WTC11 (cell line): ENCODE measurements at regions not wholly inside any gene's neighbourhood (a gene's known extent, or its start where the extent isn't known, plus 50 kb on each side); places are given as distances from the start of the nearest gene placed in this dataset.

Experiments
- ATAC-seq: fragments of 200-7000 bp; cut with Tn5 transposase; 2 replicates; pipeline ENCODE4 v1.10.0; 2021; ENCODE audit warnings: mild to moderate bottlenecking, moderate library complexity
- CTCF ChIA-PET: fragments of 300-600 bp; sonication (Branson Sonifier 250); formaldehyde crosslinking; loops from one replicate; lab custom pipeline; 2021; ENCODE audit warnings: antibody characterized with exemption; lab: Charles Lee
- POLR2A ChIA-PET: fragments of 350-600 bp; sonication (Branson Sonifier 250); formaldehyde crosslinking; loops from one replicate; lab custom pipeline; 2021; ENCODE audit warnings: antibody characterized with exemption; lab: Charles Lee
- DNase-seq: peaks from one replicate; pipeline ENCODE4 v3.0.0; 2021; ENCODE audit warnings: low spot score
- H3K27ac Mint-ChIP-seq: 2 replicates; pipeline ENCODE4 v1.8.0; 2021; ENCODE audit warnings: mixed read lengths
- H3K27me3 Mint-ChIP-seq: 2 replicates; pipeline ENCODE4 v1.8.0; 2021; ENCODE audit warnings: low read depth, mild to moderate bottlenecking, moderate library complexity, mixed read lengths
- H3K36me3 Mint-ChIP-seq: 2 replicates; pipeline ENCODE4 v1.8.0; 2021; ENCODE audit warnings: mixed read lengths
- H3K4me1 Mint-ChIP-seq: 2 replicates; pipeline ENCODE4 v1.8.0; 2022; ENCODE audit warnings: mixed read lengths
- H3K4me3 Mint-ChIP-seq: 2 replicates; pipeline ENCODE4 v1.8.0; 2021; ENCODE audit warnings: mild to moderate bottlenecking, moderate library complexity, mixed read lengths
- H3K9me3 Mint-ChIP-seq: 2 replicates; pipeline ENCODE4 v1.8.0; 2021; ENCODE audit warnings: mixed read lengths
- AFF4 ChIP-seq: sonication (generic); formaldehyde crosslinking; IDR thresholded peaks from 2 replicates; pipeline ENCODE4 v1.8.1; 2023; ENCODE audit warnings: mild to moderate bottlenecking, missing genetic modification reagents, borderline replicate concordance
- ATF2 ChIP-seq: sonication (generic); formaldehyde crosslinking; IDR thresholded peaks from 2 replicates; pipeline ENCODE4 v1.8.1; 2022; ENCODE audit warnings: low read depth, missing genetic modification reagents, borderline replicate concordance
- ATF6 ChIP-seq: sonication (generic); formaldehyde crosslinking; IDR thresholded peaks from 2 replicates; pipeline ENCODE4 v1.8.1; 2023; ENCODE audit warnings: mild to moderate bottlenecking, missing genetic modification reagents
- E2F1 ChIP-seq: sonication (generic); formaldehyde crosslinking; IDR thresholded peaks from 2 replicates; pipeline ENCODE4 v1.8.0; 2022; ENCODE audit warnings: mild to moderate bottlenecking, missing genetic modification reagents
- ERG ChIP-seq: fragments of 250-450 bp; sonication (Bioruptor Pico); IDR thresholded peaks from 2 replicates; pipeline ENCODE4 v1.8.0; 2021; ENCODE audit warnings: mild to moderate bottlenecking
- JAZF1 ChIP-seq: fragments of 250-450 bp; sonication (Bioruptor Pico); IDR thresholded peaks from 2 replicates; pipeline ENCODE4 v1.9.0; 2021; ENCODE audit warnings: moderate library complexity, mild to moderate bottlenecking, inconsistent platforms
- MAX ChIP-seq: sonication (generic); formaldehyde crosslinking; IDR thresholded peaks from 2 replicates; pipeline ENCODE4 v1.8.0; 2022; ENCODE audit warnings: mild to moderate bottlenecking, missing genetic modification reagents
- NFE2L1 ChIP-seq: sonication (generic); formaldehyde crosslinking; IDR thresholded peaks from 2 replicates; pipeline ENCODE4 v1.8.1; 2023; ENCODE audit warnings: missing genetic modification reagents
- NFYB ChIP-seq: sonication (generic); formaldehyde crosslinking; conservative IDR thresholded peaks from 2 replicates; pipeline ENCODE4 v1.8.0; 2022; ENCODE audit warnings: low read depth, missing genetic modification reagents
- NR2C2 ChIP-seq: sonication (generic); formaldehyde crosslinking; IDR thresholded peaks from 2 replicates; pipeline ENCODE4 v1.8.0; 2022; ENCODE audit warnings: mild to moderate bottlenecking, missing genetic modification reagents
- OVOL2 ChIP-seq: fragments of 250-450 bp; sonication (Bioruptor Pico); IDR thresholded peaks from 2 replicates; pipeline ENCODE4 v1.9.0; 2021; ENCODE audit warnings: mild to moderate bottlenecking, borderline replicate concordance
- PRRX2 ChIP-seq: fragments of 250-450 bp; sonication (Bioruptor Pico); IDR thresholded peaks from 2 replicates; pipeline ENCODE4 v1.8.0; 2021; ENCODE audit warnings: mild to moderate bottlenecking
- SMAD3 ChIP-seq: sonication (generic); formaldehyde crosslinking; IDR thresholded peaks from 2 replicates; pipeline ENCODE4 v1.8.0; 2022; ENCODE audit warnings: missing genetic modification reagents, mild to moderate bottlenecking, borderline replicate concordance
- ZNF121 ChIP-seq: sonication (generic); formaldehyde crosslinking; IDR thresholded peaks from 2 replicates; pipeline ENCODE4 v1.8.0; 2023; ENCODE audit warnings: missing genetic modification reagents
- ZNF671 ChIP-seq: fragments of 250-450 bp; sonication (Bioruptor Pico); IDR thresholded peaks from 2 replicates; pipeline ENCODE4 v1.8.0; 2021; ENCODE audit warnings: mild to moderate bottlenecking
- ZSCAN18 ChIP-seq: fragments of 250-450 bp; sonication (Bioruptor Pico); IDR thresholded peaks from 2 replicates; pipeline ENCODE4 v2.1.2; 2022; ENCODE audit warnings: mild to moderate bottlenecking, moderate library complexity

GRCh38 chr3:106228271-106228670 lies 359.5 kb upstream of the CBLB start:
- H3K9me3 Mint-ChIP-seq, result peaks cover 25% of the 10 kb centered on the region
- CTCF ChIA-PET, result no interaction called here
- POLR2A ChIA-PET, result no interaction called here
- peaks cover 4% of the 10 kb centered on the region for H3K36me3 Mint-ChIP-seq
- TF ChIP-seq JAZF1 (CRISPR knock-in tag) (no peak), PRRX2 (CRISPR knock-in tag) (no peak), ZNF671 (CRISPR knock-in tag) (no peak), SMAD3 (CRISPR knock-in tag) (no peak), MAX (CRISPR knock-in tag) (no peak), AFF4 (no peak), NFE2L1 (CRISPR knock-in tag) (no peak), NR2C2 (no peak), ERG (CRISPR knock-in tag) (no peak)
- DNase-seq (no peak), ATAC-seq (no peak)
- H3K4me3 Mint-ChIP-seq, result no peak overlapping the region
- no peaks in the 10 kb centered on the region for H3K27me3 Mint-ChIP-seq
- no peak overlapping the region for H3K27ac Mint-ChIP-seq
- no peaks in the 10 kb centered on the region for H3K4me1 Mint-ChIP-seq

GRCh38 chr3:106229495-106230278 lies 360.9 kb upstream of the CBLB start:
- H3K4me1 Mint-ChIP-seq, result no peaks in the 10 kb centered on the region
- H3K27ac Mint-ChIP-seq, result no peak overlapping the region
- no peaks in the 10 kb centered on the region for H3K27me3 Mint-ChIP-seq
- ATAC-seq (no peak), DNase-seq (no peak)
- H3K36me3 Mint-ChIP-seq, result no peaks in the 10 kb centered on the region; the same call in 1 of the 2 replicates
- H3K4me3 Mint-ChIP-seq, result no peak overlapping the region
- CTCF ChIA-PET, result no interaction called here
- POLR2A ChIA-PET, result no interaction called here
- H3K9me3 Mint-ChIP-seq, result peaks cover 20% of the 10 kb centered on the region
- TF ChIP-seq ZSCAN18 (CRISPR knock-in tag) (no peak), AFF4 (no peak), ATF6 (CRISPR knock-in tag) (no peak), NR2C2 (no peak), E2F1 (CRISPR knock-in tag) (no peak), ZNF121 (no peak), ATF2 (CRISPR knock-in tag) (no peak), OVOL2 (CRISPR knock-in tag) (no peak), NFYB (CRISPR knock-in tag) (no peak)
